BE2C (cell line): ENCODE measurements at regions not wholly inside any gene's neighbourhood (a gene's known extent, or its start where the extent isn't known, plus 50 kb on each side); places are given as distances from the start of the nearest gene placed in this dataset.

Source experiments
- DNase-seq: peaks from one replicate; pipeline ENCODE4 v3.0.0-alpha.2; 2020
- H3K27me3 ChIP-seq: fragments of 250-450 bp; sonication (Bioruptor Pico); 2 replicates; pipeline ENCODE4 v1.5.1; 2020; ENCODE audit warnings: mild to moderate bottlenecking
- H3K36me3 ChIP-seq: fragments of 250-450 bp; sonication (Bioruptor Pico); 2 replicates; pipeline ENCODE4 v1.5.1; 2020; ENCODE audit warnings: mild to moderate bottlenecking
- H3K4me1 ChIP-seq: fragments of 250-450 bp; sonication (Bioruptor Pico); 2 replicates; pipeline ENCODE4 v1.5.1; 2020
- H3K4me3 ChIP-seq: 2 replicates; pipeline ENCODE4 v1.5.1; 2011; ENCODE audit warnings: low read depth, low read length
- H3K9me3 ChIP-seq: fragments of 250-450 bp; sonication (Bioruptor Pico); 2 replicates; pipeline ENCODE4 v1.5.1; 2020
- CTCF ChIP-seq: IDR thresholded peaks from 2 replicates; pipeline ENCODE4 v1.5.1; 2012; ENCODE audit warnings: mild to moderate bottlenecking, low read depth, low read length

DNA sequence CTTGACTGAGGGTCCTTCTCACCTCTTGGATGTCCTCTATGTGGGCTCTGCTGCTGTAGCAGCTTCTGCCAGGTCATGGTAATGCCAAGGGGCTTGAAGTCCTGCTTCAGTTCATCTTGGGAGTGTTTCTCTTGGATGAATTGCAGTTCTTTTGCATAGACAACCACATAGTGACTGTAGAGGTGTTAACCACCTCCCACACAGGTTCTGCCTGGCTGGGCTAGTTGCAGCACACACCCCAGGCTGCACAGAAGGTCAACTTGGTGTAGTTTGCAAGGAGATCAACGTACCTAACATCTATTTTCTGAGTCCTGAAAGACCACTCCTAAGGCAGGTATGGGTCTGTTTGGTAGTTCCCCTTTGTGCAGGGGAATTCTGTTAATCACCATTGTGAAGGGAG is 108.1 kb downstream of the ADCYAP1 start:
- Histone ChIP-seq H3K4me1 (peaks cover 17% of the 10 kb centered on the region), H3K27me3 (no peaks in the 10 kb centered on the region), H3K36me3 (no peaks in the 10 kb centered on the region), H3K4me3 (no peak overlapping the region), H3K9me3 (no peaks in the 10 kb centered on the region)
- DNase-seq = no peak
- TF ChIP-seq CTCF = no peak

GRCh38 chr18:1013951-1014350 is 109.3 kb downstream of the ADCYAP1 start:
- DNase-seq = no peak
- no peaks in the 10 kb centered on the region for H3K27me3 ChIP-seq
- no peaks in the 10 kb centered on the region for H3K36me3 ChIP-seq
- no peaks in the 10 kb centered on the region for H3K9me3 ChIP-seq
- H3K4me3 ChIP-seq = no peak overlapping the region
- no peak for TF ChIP-seq CTCF
- H3K4me1 ChIP-seq = peaks cover 17% of the 10 kb centered on the region

DNA sequence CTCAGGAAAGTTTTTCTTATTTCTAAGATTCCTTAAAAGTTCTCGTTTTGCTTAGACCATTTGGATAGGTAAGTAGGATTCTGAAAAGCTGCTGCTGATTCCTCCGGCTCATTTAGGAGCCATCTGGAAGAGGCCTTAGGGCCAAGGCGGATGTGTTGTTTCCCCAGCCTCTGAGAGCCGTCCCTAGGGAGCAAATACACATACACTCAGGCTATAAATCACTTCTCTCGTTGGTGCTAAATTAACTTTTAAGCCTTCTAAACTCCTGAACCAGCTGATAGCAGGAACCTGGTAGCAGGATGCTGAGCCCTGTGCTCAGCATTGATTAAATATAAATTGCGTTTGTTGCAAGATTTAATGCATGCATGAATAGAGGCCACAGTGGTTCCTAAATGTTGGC is 109.8 kb downstream of the ADCYAP1 start:
- H3K36me3 ChIP-seq = no peaks in the 10 kb centered on the region
- TF ChIP-seq CTCF = no peak
- no peaks in the 10 kb centered on the region for H3K27me3 ChIP-seq
- no peak overlapping the region for H3K4me3 ChIP-seq
- peaks cover 17% of the 10 kb centered on the region for H3K4me1 ChIP-seq
- peak; percentile 67 for DNase-seq
- no peaks in the 10 kb centered on the region for H3K9me3 ChIP-seq

GRCh38 chr18:1014951-1015624 is 110.4 kb downstream of the ADCYAP1 start:
- H3K4me3 ChIP-seq = no peak overlapping the region
- DNase-seq = no peak
- no peaks in the 10 kb centered on the region for H3K9me3 ChIP-seq
- H3K4me1 ChIP-seq = peaks cover 17% of the 10 kb centered on the region
- no peaks in the 10 kb centered on the region for H3K27me3 ChIP-seq
- no peak for TF ChIP-seq CTCF
- no peaks in the 10 kb centered on the region for H3K36me3 ChIP-seq

GRCh38 chr18:1015777-1016176 is 111.1 kb downstream of the ADCYAP1 start:
- no peaks in the 10 kb centered on the region for H3K36me3 ChIP-seq
- no peak for DNase-seq
- H3K4me3 ChIP-seq = no peak overlapping the region
- no peaks in the 10 kb centered on the region for H3K9me3 ChIP-seq
- H3K4me1 ChIP-seq = peaks cover 17% of the 10 kb centered on the region
- no peaks in the 10 kb centered on the region for H3K27me3 ChIP-seq
- no peak for TF ChIP-seq CTCF

- H3K27me3 ChIP-seq = no peaks in the 10 kb centered on the region
- TF ChIP-seq CTCF = no peak
- H3K4me1 ChIP-seq = peaks cover 17% of the 10 kb centered on the region
- no peaks in the 10 kb centered on the region for H3K36me3 ChIP-seq
- no peak overlapping the region for H3K4me3 ChIP-seq
- H3K9me3 ChIP-seq = no peaks in the 10 kb centered on the region
- DNase-seq = no peak
Measured at GRCh38 chr18:1017227-1018058, 112.8 kb downstream of the ADCYAP1 start.
